NOMO-1 (cell line): ENCODE measurements at regions not wholly inside any gene's neighbourhood (a gene's known extent, or its start where the extent isn't known, plus 50 kb on each side); places are given as distances from the start of the nearest gene placed in this dataset.
"Not testable (repeated sequence)": the region's sequence is repeated elsewhere in the genome, so short reads cannot be mapped to it uniquely, and the experiment has no call there.

Experiments used
- DNase-seq, 2 experiments: peaks; one replicate each; lab custom pipeline; 2025; ENCODE audit not compliant: unreplicated experiment in 2 of 2; lab: John Stamatoyannopoulos, UW

DNA sequence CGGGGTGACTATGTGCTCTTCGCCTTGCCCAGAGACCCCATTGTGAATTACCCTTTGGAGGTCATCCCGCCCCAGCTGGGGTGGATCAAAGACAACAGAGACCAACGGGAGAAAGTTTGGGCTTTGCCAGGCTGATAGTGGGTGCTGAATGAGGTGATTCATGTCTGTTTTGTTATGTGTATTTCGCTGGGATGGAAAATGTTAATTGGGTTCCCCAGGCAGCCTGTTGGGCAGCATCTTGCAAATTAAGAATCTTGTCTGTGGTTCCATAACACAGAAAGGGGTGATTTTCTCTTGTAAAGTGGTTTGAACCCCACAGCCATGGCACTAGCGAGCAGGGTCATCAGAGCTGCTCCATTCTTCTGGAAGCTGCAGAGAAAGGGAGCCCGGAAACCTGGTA is 63.1 kb upstream of the UNC93A start:
- DNase-seq: no peak

DNA sequence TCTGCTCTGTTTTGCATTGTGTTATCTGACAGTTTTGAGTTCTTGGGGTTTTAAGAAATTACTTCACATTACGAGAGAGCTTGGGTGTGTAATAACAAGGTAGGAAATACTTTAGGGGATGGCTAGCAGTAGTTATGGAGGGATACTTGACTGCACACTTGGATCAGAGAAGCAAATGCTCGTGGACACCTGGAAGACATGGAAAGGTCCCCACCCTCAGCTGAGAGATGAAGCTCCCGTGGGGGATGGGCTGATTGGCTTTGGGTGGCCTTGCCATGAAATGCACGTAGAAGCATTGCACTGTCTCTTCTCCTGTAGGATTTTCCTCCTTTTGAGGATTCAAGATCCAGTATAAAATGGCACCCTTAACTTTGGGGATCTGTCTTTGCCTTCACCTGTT is 61.5 kb upstream of the UNC93A start:
- no peak for DNase-seq

DNA sequence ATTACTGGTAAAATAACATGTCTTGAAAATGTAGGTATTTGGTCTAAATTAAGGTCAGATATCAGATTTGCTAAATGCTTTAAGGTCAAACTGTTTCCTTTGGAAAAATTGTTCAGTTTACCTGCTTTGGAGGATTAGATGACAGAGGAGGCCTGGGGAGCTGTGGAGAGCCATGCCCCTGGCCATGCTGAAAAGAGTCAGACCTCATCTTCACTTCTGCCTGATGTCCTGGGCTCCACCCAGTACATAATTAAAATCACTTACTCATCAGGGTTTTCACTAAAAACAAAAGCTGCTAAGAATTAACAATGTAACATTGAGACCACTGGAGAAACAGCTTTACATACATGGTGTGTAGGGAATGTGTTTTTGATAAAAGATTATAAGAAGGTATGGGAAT is 60.8 kb upstream of the UNC93A start:
- DNase-seq: no peak

DNA sequence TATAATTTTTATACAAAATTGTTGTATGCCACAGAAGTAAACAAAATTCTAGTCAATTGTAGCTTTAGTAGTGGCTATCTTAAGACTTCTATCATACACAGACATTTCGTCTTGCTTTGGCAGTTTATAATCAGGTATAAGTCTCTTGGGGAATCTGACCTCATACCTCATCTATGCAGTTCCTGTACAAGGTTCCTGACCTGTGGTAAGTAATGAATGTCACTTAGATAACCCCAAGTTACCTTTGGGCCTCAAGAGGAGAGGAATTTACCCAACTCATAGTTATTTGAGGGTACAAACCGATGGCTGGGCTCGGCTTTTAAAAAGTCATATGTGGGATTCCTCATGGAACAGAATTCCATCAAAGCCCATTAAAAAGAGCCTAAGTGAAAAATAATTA is 58.8 kb upstream of the UNC93A start:
- DNase-seq: no peak

DNA sequence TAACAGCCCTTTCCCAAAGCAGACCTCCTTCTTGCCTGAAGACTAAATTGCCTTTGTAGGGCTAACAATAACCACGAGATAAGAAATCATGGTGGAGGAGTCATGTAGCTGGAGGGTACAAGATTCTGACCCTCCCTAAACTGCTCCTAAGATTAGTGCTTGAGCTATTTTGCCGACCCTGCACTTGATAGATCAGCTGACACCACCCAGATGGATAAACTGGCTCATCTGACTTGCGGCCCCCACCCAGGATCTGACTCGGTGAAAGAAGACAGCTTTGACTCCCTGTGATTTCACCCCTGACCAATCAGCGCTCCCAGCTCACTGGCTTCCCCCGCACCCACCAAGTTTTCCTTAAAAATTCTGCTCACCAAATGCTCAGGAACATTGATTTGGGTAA is 57.6 kb upstream of the UNC93A start:
- no peak for DNase-seq

DNA sequence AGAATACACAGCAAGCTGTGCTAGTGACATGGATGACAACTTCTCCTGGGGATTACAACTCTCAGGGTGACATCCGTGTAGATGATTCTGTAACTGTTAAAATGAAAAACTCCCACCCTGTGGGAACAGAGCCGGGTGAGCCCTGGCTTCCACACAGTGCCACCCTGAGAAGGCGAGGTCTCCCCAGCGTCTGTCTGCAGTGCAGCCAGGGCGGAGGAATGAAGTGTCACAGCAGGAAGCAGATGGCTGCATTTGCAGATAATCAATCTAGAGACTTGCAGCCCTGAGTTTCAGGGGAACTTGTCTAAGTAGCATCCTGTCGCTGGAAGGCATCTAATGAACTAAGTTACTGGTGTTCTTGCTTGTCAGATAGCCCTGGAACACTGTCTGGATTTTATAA is 56.5 kb upstream of the UNC93A start:
- DNase-seq: not testable (repeated sequence)

DNA sequence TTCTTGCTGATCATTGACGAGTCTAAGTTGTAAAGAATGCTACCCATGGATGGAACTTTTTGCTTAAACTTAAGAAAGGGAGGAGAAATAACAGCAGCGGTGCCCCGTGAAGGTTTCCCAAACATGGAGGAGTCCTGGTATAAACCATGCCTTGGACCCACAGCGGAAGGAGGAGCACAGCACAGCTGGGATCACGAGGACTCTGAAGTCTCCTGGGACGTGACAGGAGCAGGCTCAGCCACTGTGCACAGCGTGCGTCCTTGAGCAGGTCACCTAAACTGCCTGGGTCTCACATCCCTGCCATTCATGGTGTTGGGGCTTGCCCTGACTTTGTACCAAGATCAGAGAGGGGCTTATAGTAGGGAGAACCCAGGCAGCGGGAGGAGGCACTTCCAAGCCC is 56.1 kb upstream of the UNC93A start:
- DNase-seq: no peak

DNA sequence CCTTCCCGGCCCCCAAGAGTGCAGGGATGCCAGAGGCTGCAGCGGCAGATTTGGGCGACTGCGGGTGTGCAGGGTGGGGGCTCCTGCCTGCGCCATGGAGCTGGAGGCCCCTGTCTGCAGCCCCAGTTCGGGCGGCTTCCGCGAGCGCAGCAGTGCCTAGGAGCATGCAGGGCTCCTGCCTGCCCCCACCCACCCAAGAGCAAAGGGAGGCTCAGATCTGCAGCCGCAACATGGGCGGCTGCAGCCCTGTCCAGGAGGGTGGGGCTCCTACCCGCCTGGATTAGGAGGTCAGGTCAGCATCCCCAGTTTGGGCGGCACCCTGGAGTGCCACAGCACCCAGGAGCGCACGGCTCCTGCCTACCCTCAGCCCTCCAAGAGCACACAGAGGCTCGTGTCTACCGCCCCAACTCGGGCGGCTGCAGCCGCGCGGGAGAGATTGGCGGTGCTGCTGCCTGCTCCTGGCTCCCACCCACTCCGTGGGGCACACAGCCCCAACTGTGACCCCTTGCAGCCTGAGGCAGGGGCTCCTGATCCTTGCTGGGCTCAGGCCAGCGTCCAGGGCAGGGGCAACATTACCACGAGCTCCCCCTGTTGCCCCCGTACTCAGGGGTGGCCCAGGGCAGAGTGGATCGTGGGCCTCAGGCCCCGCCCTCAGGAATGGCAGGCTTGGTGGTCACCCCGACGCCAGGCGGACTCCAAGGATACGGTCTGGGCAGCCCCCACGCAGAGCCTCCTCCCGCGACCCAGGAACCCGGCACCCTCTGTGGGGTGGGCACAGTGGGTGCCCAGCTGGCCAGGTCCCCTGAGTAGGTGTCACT is 55.5 kb upstream of the UNC93A start:
- DNase-seq: no peak

DNA sequence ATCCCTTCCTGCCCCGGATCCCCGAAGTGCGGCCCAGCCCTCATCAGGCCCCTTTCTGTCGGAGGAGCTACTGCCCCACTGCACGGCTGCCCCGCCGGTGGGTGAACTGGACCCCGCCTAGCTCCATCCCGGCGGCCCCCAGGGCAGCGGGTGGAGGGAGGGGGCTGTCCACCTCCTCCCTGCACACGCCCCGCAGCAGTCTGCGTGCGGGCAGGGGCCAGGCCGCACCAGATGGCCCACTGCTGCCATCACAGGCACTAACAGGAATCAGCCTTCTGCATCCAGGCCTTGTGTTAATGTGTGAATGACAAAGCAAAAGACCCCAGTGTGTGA is 54.9 kb upstream of the UNC93A start:
- DNase-seq: no peak

DNA sequence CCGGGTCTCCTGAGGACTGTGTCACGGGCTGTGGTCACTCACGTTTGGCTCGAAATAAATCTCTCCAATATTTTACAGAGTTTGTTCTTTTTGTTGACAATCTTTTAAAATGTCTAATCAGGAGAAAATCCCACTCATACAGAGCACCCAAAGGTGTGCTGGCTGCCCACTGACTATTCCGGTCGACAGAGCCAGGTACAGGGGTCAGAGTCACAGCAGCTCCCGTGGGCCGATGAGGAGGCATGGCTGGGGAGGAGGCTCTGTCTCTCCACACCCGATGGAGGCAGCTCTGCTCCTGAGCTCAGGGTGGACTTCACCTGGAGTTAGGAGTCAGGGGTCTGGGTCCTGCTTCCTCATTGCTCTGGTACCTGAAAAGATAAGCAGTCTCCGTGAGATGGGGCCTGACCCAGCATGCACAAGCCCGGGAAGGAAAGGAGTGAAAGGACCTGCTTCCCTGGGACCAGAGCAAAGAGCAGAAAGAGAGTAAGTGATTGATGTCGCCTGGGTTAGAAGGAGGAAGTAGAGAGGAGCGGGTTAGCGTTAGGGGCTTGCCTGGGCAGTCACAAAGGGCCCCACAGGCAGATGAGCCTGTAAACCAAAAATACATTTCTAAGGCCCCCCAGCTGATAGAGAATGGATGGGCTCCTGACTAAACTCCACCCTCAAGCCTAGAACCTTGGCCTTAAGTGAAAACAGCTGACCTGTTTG is 53.5 kb upstream of the UNC93A start:
- no peak for DNase-seq

DNA sequence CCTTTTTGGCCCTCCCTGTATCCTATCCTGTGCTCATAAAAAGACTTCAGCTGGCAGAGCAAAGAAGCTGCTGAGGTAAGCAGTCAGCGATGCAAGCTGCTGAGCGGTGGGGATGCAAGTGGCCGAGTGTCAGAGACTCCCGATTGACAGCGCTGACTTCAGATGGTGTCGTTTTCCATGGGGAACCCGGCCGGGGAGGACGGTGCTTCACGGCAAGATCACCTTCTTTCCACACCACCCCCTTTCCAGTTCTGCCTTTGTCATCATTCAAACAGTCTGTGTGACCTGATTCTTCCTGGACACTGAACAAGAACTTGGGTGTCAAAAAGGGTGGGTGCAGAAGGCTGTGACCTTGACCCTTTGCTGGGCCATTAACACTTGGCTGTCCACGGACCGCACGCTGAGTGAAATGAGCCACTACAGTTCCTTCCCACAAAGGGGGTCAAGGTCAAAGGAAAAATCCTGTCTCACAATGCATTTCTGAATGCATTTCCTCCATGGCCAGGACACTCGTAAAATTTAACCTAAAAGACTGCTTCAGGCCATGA is 52.9 kb upstream of the UNC93A start:
- no peak for DNase-seq

DNA sequence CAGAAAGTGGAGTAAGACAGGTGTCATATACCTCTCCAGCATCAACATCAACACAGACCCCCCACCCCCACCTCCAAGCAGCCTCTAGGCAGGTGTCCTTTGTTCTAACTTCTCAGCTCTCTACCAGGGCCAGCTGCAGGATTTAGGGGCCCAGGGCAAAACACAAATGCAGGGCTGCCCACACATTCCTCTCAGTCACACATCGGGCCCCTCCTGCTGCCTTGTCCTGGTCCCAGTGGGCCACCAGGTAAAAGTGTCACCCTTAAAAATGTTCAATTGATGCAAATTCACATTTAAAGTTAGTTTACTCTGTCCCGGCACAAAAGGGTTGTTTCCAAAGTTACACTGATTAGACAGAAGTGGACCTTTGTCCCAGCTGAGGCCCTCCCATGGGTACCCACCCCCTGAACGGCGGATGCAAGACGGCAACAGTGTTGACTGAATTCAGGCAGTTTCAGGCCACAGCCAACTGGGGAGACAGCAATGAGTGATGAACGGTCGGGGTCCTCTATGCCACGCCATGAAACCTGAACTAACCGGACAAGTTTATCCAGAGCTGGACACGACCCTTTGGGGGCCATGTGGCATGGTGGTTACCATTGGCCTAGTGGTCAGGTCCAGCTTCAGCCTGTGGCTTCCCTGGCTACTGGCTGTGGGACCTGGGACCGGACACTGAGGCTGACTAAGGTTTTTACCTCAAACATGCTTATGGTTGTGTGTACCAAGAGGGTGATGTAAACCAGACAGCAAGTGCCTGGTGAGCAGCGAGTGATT is 52.2 kb upstream of the UNC93A start:
- DNase-seq: no peak

DNA sequence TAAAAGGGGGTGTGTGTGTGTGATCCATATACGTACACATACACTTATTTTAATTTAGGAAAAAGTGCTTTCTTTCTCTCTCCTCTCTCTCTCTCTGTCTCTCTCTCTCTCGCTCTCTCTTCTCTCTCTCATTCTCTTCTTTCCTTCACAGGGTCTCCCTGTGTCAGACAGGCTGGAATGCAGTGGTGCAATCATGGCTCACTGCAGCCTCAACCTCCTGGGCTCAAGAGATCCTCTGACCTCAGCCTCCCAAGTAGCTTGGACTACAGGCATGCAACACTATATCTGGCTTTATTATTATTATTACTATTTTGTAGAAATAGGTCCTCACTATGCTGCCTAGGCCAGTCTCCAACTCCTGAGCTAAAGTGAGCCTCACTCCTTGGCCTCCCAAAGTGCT is 51.6 kb upstream of the UNC93A start:
- not testable (repeated sequence) for DNase-seq

DNA sequence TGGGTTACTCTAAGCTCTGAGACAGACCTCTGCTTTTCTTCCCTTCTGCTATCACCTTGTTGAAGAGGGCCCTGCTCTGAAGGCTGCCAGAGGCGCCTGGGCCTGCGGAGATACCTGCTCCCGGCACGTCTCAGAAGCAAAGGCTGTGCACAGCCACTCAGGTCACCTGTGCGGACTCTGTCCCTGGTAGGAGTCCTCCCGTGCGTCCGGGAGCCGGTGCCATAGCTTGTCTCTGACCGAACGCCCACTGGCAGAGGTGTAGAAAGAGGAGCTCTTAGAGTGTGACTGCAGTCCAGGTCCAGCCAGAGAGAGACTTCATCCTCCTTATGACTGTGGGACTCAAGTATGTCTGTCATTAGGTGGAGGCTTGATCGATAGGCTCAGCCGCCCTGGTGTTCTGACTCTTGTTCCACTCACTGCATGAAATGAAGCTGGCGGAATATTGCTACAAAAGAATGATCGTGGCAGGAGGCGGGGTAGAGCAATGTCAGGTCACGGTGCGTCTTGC is 51.0 kb upstream of the UNC93A start:
- no peak for DNase-seq
